HG03095 (cell line): ENCODE measurements at regions not wholly inside any gene's neighbourhood (a gene's known extent, or its start where the extent isn't known, plus 50 kb on each side); places are given as distances from the start of the nearest gene placed in this dataset.

ENCODE experiments used
- ATAC-seq: cut with Tn5 transposase; IDR thresholded peaks from one replicate; pipeline ENCODE4 v1.9.1; 2021; ENCODE audit warnings: moderate library complexity; ENCODE audit not compliant: unreplicated experiment

DNA sequence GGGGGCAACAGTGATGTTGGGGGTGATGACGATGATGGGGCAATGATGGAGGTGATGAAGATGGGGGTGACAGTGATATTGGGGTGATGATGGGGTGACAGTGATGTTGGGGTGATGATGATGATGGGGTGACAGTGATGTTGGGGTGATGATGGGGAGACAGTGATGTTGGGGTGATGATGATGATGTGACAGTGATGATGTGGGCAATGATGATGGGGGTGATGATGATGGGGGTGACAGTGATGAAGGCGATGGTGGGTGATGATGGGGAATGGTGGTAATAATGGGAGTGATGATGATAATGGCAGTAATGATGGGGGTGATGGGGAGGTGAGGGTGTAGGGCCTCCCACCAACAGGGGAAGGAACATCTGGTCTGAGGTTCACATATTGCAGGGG, 150.6 kb downstream of the ERMARD start:
- no peak for ATAC-seq

GRCh38 chr6:169899481-169900145, 148.2 kb downstream of the ERMARD start:
- no peak for ATAC-seq

DNA sequence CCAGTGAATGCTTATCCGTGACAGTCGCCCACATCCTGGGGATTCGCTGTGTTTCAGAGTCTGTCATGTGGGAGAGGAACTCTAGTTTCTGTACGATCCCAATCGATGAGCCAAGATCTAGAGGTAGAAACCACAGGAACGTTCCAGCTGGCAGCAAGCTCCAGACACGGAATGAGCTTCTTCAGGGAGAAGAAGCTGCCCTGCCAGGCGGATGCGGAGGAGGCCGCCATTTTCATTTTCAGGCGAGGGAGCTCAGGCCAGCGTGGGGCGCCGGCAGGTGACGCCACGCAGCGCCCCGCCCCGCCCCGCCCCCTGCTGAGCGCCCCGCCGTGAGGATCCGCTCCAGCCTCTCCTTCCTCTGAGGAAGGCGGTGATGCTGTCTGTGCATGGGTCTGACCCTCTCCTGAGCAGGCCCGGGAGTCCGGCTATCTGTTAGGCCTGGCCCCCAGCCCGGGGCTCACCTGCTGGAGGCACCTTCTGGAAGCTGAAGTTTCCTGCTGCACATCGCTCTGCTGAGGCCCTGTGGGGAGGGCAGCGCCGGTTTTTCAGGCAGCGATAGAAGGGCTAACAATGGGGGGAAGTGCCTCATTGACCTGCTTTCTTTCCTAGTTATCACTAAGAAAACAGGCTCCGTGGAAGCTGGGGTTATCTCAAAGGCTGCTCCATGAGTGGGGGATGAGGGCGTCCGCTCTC, 147.5 kb downstream of the ERMARD start:
- no peak for ATAC-seq

DNA sequence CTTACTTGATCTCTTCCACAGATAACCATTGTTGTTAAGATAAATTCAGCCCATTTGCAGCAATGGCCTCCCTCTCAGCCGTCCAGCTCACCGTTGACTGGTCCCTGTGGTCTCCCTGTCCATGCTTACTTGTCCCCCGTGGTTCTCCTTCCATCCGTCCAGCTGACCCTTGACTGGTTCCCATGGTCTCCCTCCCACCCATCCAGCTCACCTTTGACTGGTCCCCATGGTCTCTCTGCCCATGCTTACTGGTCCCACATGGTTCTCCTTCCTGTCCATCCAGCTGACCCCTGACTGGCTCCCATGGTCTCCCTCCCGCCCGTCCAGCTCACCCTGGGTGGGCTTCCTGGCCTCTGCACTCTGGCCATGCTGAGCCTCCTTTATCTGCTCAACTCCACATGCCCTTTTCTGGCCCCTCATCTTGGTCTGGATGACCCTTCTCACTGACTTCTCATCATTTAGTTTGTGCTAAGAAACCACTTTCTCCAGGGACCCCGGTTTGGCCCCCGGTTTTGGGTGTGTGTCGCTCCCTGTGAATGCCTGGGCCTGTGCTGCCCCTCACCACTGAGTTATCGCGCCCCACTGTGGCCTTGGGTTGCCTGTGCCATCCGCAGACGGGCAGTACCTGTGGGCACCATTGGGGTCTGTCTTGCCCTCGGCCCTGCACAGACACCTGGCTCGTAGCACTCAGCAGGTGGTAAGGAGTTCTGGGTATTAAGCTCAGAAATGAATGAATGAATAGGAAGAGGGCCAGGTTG, 146.4 kb downstream of the ERMARD start:
- no peak for ATAC-seq

GRCh38 chr6:169896826-169897456, 145.5 kb downstream of the ERMARD start:
- no peak for ATAC-seq

GRCh38 chr6:169895926-169896761, 144.7 kb downstream of the ERMARD start:
- no peak for ATAC-seq

- ATAC-seq: no peak
These were observed 143.8 kb downstream of the ERMARD start for GRCh38 chr6:169895000-169895759.

DNA sequence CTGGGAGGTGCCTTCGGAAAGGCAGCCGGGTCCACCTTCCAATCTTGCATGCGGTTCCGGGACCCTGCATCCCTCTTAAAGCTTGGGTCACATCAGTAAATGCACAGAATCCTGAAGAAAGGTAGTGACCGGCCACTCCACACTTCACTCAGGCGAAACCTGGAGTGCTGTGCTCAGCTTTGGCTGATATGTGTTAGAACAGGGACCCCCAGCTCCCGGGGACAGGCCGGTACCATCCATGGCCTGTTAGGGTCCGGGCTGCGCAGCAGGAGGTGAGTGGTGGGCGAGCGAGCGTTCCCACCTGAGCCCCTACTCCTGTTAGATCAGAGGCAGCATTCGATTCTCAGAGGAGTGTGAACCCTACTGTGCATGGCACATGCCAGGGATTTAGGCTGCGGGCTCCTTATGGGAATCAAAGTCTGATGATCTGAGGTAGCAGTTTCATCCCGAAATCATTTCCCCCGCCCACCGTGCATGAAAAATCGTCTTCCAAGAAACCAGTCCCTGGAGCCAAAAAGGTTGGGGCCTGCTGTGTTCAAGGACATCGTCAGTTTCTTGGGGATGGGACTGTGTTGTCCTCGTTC, 143.0 kb downstream of the ERMARD start:
- no peak for ATAC-seq

GRCh38 chr6:169893624-169894023, 142.2 kb downstream of the ERMARD start:
- no peak for ATAC-seq

GRCh38 chr6:169891846-169892245, 140.4 kb downstream of the ERMARD start:
- no peak for ATAC-seq

GRCh38 chr6:169891421-169891820, 140.0 kb downstream of the ERMARD start:
- no peak for ATAC-seq

DNA sequence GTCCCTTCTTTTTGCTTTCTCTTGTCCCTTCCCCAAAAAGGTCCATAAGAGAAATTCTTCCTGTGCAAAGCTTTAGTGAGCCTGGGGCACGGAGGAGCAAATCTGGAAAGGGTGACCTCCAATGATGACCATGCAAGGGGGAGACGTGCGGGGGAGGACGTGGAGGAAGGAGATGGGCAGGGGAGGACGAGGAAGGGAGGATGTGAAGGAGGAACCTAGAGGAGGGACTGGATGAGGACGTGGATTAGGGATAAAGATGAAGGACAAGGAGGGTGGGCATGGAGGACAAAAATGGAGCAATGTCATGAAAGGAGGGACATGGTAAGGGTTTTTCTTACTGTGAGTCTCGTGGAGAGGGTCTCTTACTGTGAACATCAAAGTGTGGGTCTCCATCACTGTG, 139.5 kb downstream of the ERMARD start:
- ATAC-seq: no peak

DNA sequence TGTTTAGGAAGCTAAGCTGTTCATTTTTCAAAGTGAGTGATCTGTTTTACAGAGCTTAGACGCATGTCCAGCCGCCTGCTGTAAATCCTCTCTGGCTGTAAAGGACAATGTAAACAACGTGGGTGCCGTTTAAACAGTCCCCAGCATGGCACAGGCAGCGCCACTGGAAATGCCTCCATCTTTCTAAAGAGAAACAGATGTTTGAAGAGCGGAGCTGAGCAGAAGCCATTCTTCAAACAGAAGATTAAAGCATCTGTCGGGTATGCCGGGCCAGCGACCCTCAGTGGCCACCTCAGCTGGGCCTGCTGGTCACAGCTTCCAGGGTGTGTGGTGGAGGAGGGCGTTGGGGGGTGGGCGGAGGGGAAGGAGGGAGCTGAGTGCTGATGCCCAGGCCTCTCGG, 138.6 kb downstream of the ERMARD start:
- ATAC-seq: no peak

GRCh38 chr6:169887529-169888140, 136.2 kb downstream of the ERMARD start:
- ATAC-seq: no peak

DNA sequence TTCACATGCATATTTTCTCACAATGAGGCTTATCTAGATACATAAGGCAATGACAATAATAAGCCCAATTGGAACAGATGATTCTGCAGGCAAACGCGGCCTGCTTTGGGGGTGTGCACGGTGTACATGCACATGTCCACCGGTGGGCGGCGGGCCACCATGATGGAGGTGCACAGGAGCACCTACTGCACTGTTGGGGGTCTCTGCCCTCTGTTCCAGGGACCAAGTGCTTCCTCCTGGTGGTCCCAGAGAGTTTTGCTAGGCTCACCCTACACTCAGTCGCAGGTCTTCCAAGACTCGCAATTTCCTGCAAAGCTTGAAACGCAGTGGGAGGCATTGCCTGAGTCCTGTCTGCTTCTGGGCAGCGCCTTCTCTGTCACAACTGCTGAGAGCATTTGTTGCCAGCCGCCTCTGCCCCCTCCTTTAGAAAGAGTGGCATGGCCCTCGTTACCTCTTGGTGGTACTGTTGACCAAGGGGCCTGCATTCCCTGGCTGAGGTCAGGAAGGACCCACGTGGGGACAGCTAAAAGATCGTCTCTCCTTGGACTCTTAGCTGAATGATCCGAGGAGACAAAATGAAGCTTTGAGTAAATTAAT, 135.3 kb downstream of the ERMARD start:
- ATAC-seq: no peak

GRCh38 chr6:169885831-169886230, 134.4 kb downstream of the ERMARD start:
- ATAC-seq: no peak

DNA sequence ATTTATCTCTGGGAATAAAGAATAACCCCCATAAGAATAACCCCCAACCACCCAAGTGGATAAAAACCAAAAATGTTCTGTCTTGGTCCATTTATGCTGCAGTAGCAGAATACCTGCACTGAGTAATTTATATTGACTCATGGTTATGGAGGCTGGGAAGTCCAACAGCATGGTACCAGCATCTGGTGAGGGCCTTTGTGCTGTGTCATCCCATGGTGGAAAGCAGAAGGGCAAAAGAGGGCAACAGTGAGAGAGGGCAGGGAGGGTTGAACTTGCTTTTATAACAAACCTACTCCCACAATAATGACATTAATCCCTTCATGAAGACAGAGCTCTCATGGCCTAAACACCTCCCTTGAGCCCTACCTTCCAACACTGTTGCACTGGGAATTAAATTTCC, 133.7 kb downstream of the ERMARD start:
- ATAC-seq: no peak

- ATAC-seq: no peak
These were observed 132.7 kb downstream of the ERMARD start for GRCh38 chr6:169884158-169884557.

- ATAC-seq: no peak
These were observed 131.9 kb downstream of the ERMARD start for GRCh38 chr6:169883316-169883715.
